Prostate gland (tissue), 2 donors: ENCODE measurements at regions not wholly inside any gene's neighbourhood (a gene's known extent, or its start where the extent isn't known, plus 50 kb on each side); places are given as distances from the start of the nearest gene placed in this dataset.

Experiments
- DNase-seq: peaks from one replicate; pipeline ENCODE4 v3.0.0-alpha.2; 2019; ENCODE audit warnings: low spot score
- H3K27ac ChIP-seq, 2 donors: fragments of 200-600 bp; sonication (generic); 2 replicates each; pipeline ENCODE4 v1.5.1; 2017 to 2019
- H3K27me3 ChIP-seq: fragments of 200-600 bp; sonication (generic); replicated peaks from 2 replicates; pipeline ENCODE4 v1.5.1; 2019; ENCODE audit not compliant: insufficient read depth
- H3K36me3 ChIP-seq, 2 donors: fragments of 200-600 bp; sonication (generic); 1 replicate in 1 of 2; 2 replicates in 1 of 2; pipeline versions ENCODE4 v1.5.1 to v1.8.1; 2017 to 2019
- H3K4me1 ChIP-seq: fragments of 200-600 bp; sonication (generic); replicated peaks from 2 replicates; pipeline ENCODE4 v1.5.1; 2019
- H3K4me3 ChIP-seq, 2 donors: fragments of 200-600 bp; sonication (generic); 2 replicates each; pipeline ENCODE4 v1.5.1; 2017 to 2019
- H3K9me3 ChIP-seq: fragments of 200-600 bp; sonication (generic); 2 replicates; pipeline ENCODE4 v1.5.1; 2017
- POLR2A ChIP-seq: fragments of 450-650 bp; IDR thresholded peaks from one replicate; pipeline ENCODE4 v1.6.1; 2016; ENCODE audit warnings: antibody characterized with exemption, mild to moderate bottlenecking
- POLR2AphosphoS5 ChIP-seq: sonication (generic); formaldehyde crosslinking; IDR thresholded peaks from one replicate; pipeline ENCODE4 v1.6.1; 2017; ENCODE audit warnings: antibody characterized with exemption
- WGBS: methylation state at CpG from one replicate; pipeline ENCODE4 v1.1.5; 2018; 5-methylcytosine and 5-hydroxymethylcytosine counted together
- intact Hi-C: fragments of 100-400 bp; cut with DNase I; formaldehyde crosslinking; loops from one replicate; pipeline ENCODE4 v1.14.2; 2022
- TF ChIP-seq, protein P1 (sequence below), 4 experiments: fragments of 200-600 bp in 2 of 4; fragments of 450-650 bp in 2 of 4; sonication (generic) in 2 of 4; IDR thresholded peaks; 1 replicate in 3 of 4; 2 replicates in 1 of 4; pipeline ENCODE4 v1.5.1; 2016 to 2019; ENCODE audit warnings: antibody characterized with exemption in 4 of 4, mild to moderate bottlenecking in 2 of 4, moderate library complexity in 2 of 4

- H3K9me3 ChIP-seq = no peaks in the 10 kb centered on the region
- no peaks in the 10 kb centered on the region for H3K36me3 ChIP-seq
- H3K27me3 ChIP-seq = no peaks in the 10 kb centered on the region
- no peak for TF ChIP-seq POLR2AphosphoS5
- TF ChIP-seq, protein P1, sequence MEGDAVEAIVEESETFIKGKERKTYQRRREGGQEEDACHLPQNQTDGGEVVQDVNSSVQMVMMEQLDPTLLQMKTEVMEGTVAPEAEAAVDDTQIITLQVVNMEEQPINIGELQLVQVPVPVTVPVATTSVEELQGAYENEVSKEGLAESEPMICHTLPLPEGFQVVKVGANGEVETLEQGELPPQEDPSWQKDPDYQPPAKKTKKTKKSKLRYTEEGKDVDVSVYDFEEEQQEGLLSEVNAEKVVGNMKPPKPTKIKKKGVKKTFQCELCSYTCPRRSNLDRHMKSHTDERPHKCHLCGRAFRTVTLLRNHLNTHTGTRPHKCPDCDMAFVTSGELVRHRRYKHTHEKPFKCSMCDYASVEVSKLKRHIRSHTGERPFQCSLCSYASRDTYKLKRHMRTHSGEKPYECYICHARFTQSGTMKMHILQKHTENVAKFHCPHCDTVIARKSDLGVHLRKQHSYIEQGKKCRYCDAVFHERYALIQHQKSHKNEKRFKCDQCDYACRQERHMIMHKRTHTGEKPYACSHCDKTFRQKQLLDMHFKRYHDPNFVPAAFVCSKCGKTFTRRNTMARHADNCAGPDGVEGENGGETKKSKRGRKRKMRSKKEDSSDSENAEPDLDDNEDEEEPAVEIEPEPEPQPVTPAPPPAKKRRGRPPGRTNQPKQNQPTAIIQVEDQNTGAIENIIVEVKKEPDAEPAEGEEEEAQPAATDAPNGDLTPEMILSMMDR (IDR thresholded peaks at IDR 0.05) = no peak
- no peak overlapping the region for H3K4me3 ChIP-seq
- WGBS = 95% methylated on average over 1 of the region's 1 CpG
- no peaks in the 10 kb centered on the region for H3K4me1 ChIP-seq
- DNase-seq = no peak
- no peak overlapping the region for H3K27ac ChIP-seq
- intact Hi-C loops = no loop called here
Observed at GRCh38 chr3:77871436-77871835, 831.5 kb downstream of the ROBO2 start.

- Histone ChIP-seq H3K27ac (no peak overlapping the region), H3K9me3 (no peaks in the 10 kb centered on the region), H3K27me3 (no peaks in the 10 kb centered on the region), H3K4me3 (no peak overlapping the region), H3K4me1 (no peaks in the 10 kb centered on the region), H3K36me3 (no peaks in the 10 kb centered on the region)
- no peak for DNase-seq
- 91% methylated on average over 4 of the region's 4 CpGs for WGBS
- TF ChIP-seq POLR2A (no peak), POLR2AphosphoS5 (no peak)
- TF ChIP-seq, protein P1 (IDR thresholded peaks at IDR 0.05) = no peak
- intact Hi-C loops = no loop called here
Observed at GRCh38 chr3:77873598-77873997, 833.7 kb downstream of the ROBO2 start.

DNA sequence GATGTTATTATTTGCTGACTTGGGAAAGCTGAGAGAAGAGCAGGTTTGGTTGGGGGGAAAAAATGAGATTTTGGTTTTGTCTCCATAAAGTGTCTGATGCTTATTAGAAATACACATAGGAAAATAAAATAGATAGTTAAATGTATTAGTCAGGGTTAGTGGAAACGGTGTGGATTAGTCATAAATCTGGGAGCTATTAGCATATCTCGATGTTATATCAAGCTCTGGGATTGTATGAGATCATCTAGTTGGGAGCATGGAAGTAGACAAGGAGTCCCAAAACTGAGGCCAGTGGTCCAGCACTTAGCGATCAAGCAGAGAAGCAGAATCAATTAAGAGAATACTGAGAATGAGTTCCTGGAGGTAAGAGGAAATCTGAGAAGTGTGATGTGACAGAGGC, 845.5 kb downstream of the ROBO2 start:
- 88% methylated on average over 3 of the region's 3 CpGs for WGBS
- TF ChIP-seq POLR2AphosphoS5 (no peak), POLR2A (no peak)
- TF ChIP-seq, protein P1 (IDR thresholded peaks at IDR 0.05) = no peak
- DNase-seq = no peak
- no peaks in the 10 kb centered on the region for H3K27me3 ChIP-seq
- no peaks in the 10 kb centered on the region for H3K4me1 ChIP-seq
- no peaks in the 10 kb centered on the region for H3K36me3 ChIP-seq
- H3K9me3 ChIP-seq = no peaks in the 10 kb centered on the region
- H3K4me3 ChIP-seq = no peak overlapping the region
- intact Hi-C loops = no loop called here
- H3K27ac ChIP-seq = no peak overlapping the region

- Histone ChIP-seq H3K27me3 (no peaks in the 10 kb centered on the region), H3K36me3 (no peaks in the 10 kb centered on the region), H3K4me1 (no peaks in the 10 kb centered on the region), H3K27ac (no peak overlapping the region), H3K4me3 (no peak overlapping the region), H3K9me3 (no peaks in the 10 kb centered on the region)
- no peak for DNase-seq
- WGBS = 62% methylated on average over 3 of the region's 3 CpGs
- TF ChIP-seq POLR2A (no peak), POLR2AphosphoS5 (no peak)
- TF ChIP-seq, protein P1 (IDR thresholded peaks at IDR 0.05) = no peak
- intact Hi-C loops = no loop called here
Observed at GRCh38 chr3:77887611-77888010, 847.7 kb downstream of the ROBO2 start.

GRCh38 chr3:77889616-77890015, 849.7 kb downstream of the ROBO2 start:
- H3K4me3 ChIP-seq = no peak overlapping the region
- H3K9me3 ChIP-seq = no peaks in the 10 kb centered on the region
- WGBS = 91% methylated on average over 3 of the region's 3 CpGs
- no peaks in the 10 kb centered on the region for H3K4me1 ChIP-seq
- intact Hi-C loops = no loop called here
- DNase-seq = no peak
- no peak overlapping the region for H3K27ac ChIP-seq
- TF ChIP-seq, protein P1 (IDR thresholded peaks at IDR 0.05) = no peak
- TF ChIP-seq POLR2AphosphoS5 (no peak), POLR2A (no peak)
- H3K27me3 ChIP-seq = no peaks in the 10 kb centered on the region
- no peaks in the 10 kb centered on the region for H3K36me3 ChIP-seq
